ENCODE measurements at regions not wholly inside any gene's neighbourhood (a gene's known extent, or its start where the extent isn't known, plus 50 kb on each side); places are given as distances from the start of the nearest gene placed in this dataset.

- Histone ChIP-seq H2BK5ac (ENCODE audit: low read length) (no peak overlapping the region), H3K4me3 (ENCODE audit: low read length) (no peak overlapping the region), H3K36me3 (ENCODE audit: control insufficient read depth, insufficient read depth, low read length) (no peaks in the 10 kb centered on the region), H3K4ac (ENCODE audit: low read depth, low read length) (no peak overlapping the region), H3K79me1 (ENCODE audit: low read length) (no peaks in the 10 kb centered on the region), H3K56ac (ENCODE audit: low read length) (no peak overlapping the region), H4K8ac (ENCODE audit: low read depth, low read length) (no peak overlapping the region), H3K79me2 (ENCODE audit: control insufficient read depth, insufficient read depth, low read length) (no peaks in the 10 kb centered on the region), H3K9ac (ENCODE audit: low read length) (no peak overlapping the region), H2BK15ac (replicated peaks; ENCODE audit: low read depth) (no peak overlapping the region), H3K27ac (ENCODE audit: low read depth, low read length) (no peak overlapping the region), H3K27me3 (ENCODE audit: insufficient read depth, low read length, poor library complexity) (no peaks in the 10 kb centered on the region), H2AK5ac (ENCODE audit: low read length) (no peak overlapping the region), H3K23ac (ENCODE audit: low read length) (no peak overlapping the region), H3K4me1 (ENCODE audit: control insufficient read depth, low read depth, low read length) (no peaks in the 10 kb centered on the region), H2BK120ac (ENCODE audit: low read depth, low read length) (no peak overlapping the region), H3K4me2 (ENCODE audit: low read length) (no peak overlapping the region), H3K18ac (ENCODE audit: low read length) (no peak overlapping the region), H4K5ac (ENCODE audit: low read length) (no peak overlapping the region)
- DNase-seq: no peak
- no CpG with 5 or more reads among the region's 6 CpGs for WGBS (ENCODE audit: extremely low coverage, insufficient coverage, low lambda C conversion rate)
These were observed 228.2 kb upstream of the PROX1 start for GRCh38 chr1:213759359-213760181.

DNA sequence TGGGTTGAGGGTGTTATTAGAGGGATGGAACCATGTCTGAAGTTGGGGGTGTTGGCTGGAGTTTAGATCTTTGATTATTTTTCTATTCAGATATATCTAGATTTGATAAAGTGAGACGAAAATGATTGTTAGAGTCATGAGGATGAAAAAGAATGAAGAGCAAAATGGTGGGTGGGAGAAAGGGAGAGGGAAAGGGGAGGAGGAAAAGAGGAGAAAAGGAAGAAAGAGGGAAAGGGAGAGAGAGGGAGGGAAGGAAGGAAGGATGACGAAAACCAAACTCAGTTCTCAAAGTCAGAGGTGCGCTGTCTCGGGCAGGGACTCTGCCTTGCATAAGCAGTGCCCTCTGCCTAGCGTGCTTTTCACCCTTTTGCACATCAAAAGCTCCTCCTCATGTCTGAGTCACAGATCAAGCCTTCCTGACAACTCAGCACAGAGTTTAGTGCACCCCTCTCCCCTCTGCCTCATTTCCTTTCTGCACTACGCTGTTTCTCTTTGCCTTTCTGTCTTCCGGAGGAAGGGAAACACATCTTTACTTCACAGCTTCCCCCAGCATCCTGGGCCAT, 225.8 kb upstream of the PROX1 start:
- Histone ChIP-seq H2BK120ac (ENCODE audit: low read depth, low read length) (no peak overlapping the region), H3K56ac (ENCODE audit: low read length) (no peak overlapping the region), H3K9ac (ENCODE audit: low read length) (no peak overlapping the region), H2BK15ac (replicated peaks; ENCODE audit: low read depth) (no peak overlapping the region), H3K4me2 (ENCODE audit: low read length) (no peak overlapping the region), H3K18ac (ENCODE audit: low read length) (no peak overlapping the region), H2BK5ac (ENCODE audit: low read length) (no peak overlapping the region), H2AK5ac (ENCODE audit: low read length) (no peak overlapping the region), H3K79me2 (ENCODE audit: control insufficient read depth, insufficient read depth, low read length) (no peaks in the 10 kb centered on the region), H3K4ac (ENCODE audit: low read depth, low read length) (no peak overlapping the region), H3K27me3 (ENCODE audit: insufficient read depth, low read length, poor library complexity) (no peaks in the 10 kb centered on the region), H4K5ac (ENCODE audit: low read length) (no peak overlapping the region), H3K4me1 (ENCODE audit: control insufficient read depth, low read depth, low read length) (no peaks in the 10 kb centered on the region), H3K36me3 (ENCODE audit: control insufficient read depth, insufficient read depth, low read length) (no peaks in the 10 kb centered on the region), H3K27ac (ENCODE audit: low read depth, low read length) (no peak overlapping the region), H3K79me1 (ENCODE audit: low read length) (no peaks in the 10 kb centered on the region), H3K23ac (ENCODE audit: low read length) (no peak overlapping the region), H3K4me3 (ENCODE audit: low read length) (no peak overlapping the region), H4K8ac (ENCODE audit: low read depth, low read length) (no peak overlapping the region)
- peak; percentile 66 for DNase-seq
- 100% methylated on average over 1 of the region's 7 CpGs for WGBS (ENCODE audit: extremely low coverage, insufficient coverage, low lambda C conversion rate)

DNA sequence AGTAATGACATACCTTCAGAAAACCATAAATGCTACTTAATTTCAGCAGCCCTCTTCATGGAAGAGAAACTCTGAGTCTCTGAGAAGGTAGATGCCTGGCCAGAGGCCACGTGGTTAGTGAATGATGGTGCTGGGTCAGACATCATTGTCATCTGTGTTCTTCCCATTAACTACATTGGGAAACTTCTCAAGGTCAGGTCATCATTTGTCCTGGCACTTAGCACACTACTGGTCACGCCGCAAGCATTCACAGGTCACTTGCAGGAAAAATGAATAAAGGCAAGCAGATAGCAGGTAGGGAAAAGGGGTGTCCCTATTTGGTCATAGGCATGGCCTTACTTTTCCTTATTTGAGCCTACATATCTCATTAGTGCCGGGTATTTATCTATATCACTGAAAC, 220.1 kb upstream of the PROX1 start:
- WGBS (ENCODE audit: extremely low coverage, insufficient coverage, low lambda C conversion rate): no CpG with 5 or more reads among the region's 4 CpGs
- Histone ChIP-seq H3K9ac (ENCODE audit: low read length) (no peak overlapping the region), H3K4me2 (ENCODE audit: low read length) (no peak overlapping the region), H2BK15ac (replicated peaks; ENCODE audit: low read depth) (no peak overlapping the region), H2BK120ac (ENCODE audit: low read depth, low read length) (no peak overlapping the region), H3K4me1 (ENCODE audit: control insufficient read depth, low read depth, low read length) (no peaks in the 10 kb centered on the region), H4K5ac (ENCODE audit: low read length) (no peak overlapping the region), H2BK5ac (ENCODE audit: low read length) (no peak overlapping the region), H3K18ac (ENCODE audit: low read length) (no peak overlapping the region), H3K27ac (ENCODE audit: low read depth, low read length) (no peak overlapping the region), H3K4ac (ENCODE audit: low read depth, low read length) (no peak overlapping the region), H3K56ac (ENCODE audit: low read length) (no peak overlapping the region), H3K4me3 (ENCODE audit: low read length) (no peak overlapping the region), H2AK5ac (ENCODE audit: low read length) (no peak overlapping the region), H3K36me3 (ENCODE audit: control insufficient read depth, insufficient read depth, low read length) (no peaks in the 10 kb centered on the region), H3K79me1 (ENCODE audit: low read length) (no peaks in the 10 kb centered on the region), H4K8ac (ENCODE audit: low read depth, low read length) (no peak overlapping the region), H3K27me3 (ENCODE audit: insufficient read depth, low read length, poor library complexity) (no peaks in the 10 kb centered on the region), H3K79me2 (ENCODE audit: control insufficient read depth, insufficient read depth, low read length) (no peaks in the 10 kb centered on the region), H3K23ac (ENCODE audit: low read length) (no peak overlapping the region)
- DNase-seq: no peak

DNA sequence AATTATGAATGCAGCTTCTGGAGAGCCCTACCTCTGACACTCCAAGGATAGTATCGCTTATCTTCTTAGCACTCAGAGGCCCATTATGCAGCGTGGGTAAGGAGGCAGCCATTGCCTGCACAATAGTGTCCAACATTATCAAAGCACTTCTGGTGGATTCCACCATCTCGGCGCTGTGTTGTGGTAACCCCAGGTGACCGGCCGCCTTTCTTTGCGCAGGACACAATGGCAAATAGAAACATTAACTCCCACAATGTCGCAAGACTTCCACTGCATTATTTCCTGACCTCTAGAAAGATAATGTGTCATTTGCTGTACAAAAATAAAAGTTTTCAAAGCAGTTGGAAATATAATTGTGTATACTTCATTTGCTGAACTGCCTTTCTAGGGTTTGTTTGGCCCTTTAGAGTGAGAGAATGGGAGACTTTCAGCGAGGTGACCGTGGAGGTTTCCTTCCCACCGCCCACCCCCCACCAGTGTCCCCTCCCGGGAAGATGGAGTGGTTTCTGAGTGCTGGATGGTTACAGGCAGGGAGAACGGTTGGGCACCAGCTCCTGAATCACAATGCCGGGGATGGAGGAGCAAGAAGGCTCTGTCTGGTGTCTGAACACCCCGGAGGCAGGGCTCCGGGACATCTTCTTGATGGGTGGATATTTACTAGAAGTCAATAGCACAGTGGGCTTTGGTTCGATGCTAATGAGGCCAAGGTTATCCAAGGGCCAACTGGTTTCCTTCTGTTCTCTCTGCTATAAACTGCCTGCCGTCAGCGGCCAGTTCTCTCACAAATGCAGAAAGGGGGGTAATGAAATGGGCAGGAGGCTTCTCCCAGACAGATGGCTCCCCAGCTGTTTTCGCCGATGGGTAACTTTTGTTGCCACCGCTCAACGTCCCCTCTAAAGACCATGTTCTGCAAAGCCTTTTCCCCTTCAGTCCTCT, 215.4 kb upstream of the PROX1 start:
- DNase-seq: no peak
- Histone ChIP-seq H3K4me2 (ENCODE audit: low read length) (no peak overlapping the region), H3K36me3 (ENCODE audit: control insufficient read depth, insufficient read depth, low read length) (no peaks in the 10 kb centered on the region), H4K5ac (ENCODE audit: low read length) (no peak overlapping the region), H3K9ac (ENCODE audit: low read length) (no peak overlapping the region), H3K18ac (ENCODE audit: low read length) (no peak overlapping the region), H3K4me1 (ENCODE audit: control insufficient read depth, low read depth, low read length) (no peaks in the 10 kb centered on the region), H2BK120ac (ENCODE audit: low read depth, low read length) (no peak overlapping the region), H3K4me3 (ENCODE audit: low read length) (no peak overlapping the region), H3K27me3 (ENCODE audit: insufficient read depth, low read length, poor library complexity) (no peaks in the 10 kb centered on the region), H3K79me1 (ENCODE audit: low read length) (no peaks in the 10 kb centered on the region), H2BK15ac (replicated peaks; ENCODE audit: low read depth) (no peak overlapping the region), H2AK5ac (ENCODE audit: low read length) (no peak overlapping the region), H3K56ac (ENCODE audit: low read length) (no peak overlapping the region), H3K27ac (ENCODE audit: low read depth, low read length) (no peak overlapping the region), H4K8ac (ENCODE audit: low read depth, low read length) (no peak overlapping the region), H3K79me2 (ENCODE audit: control insufficient read depth, insufficient read depth, low read length) (no peaks in the 10 kb centered on the region), H2BK5ac (ENCODE audit: low read length) (no peak overlapping the region), H3K23ac (ENCODE audit: low read length) (no peak overlapping the region), H3K4ac (ENCODE audit: low read depth, low read length) (no peak overlapping the region)
- WGBS (ENCODE audit: extremely low coverage, insufficient coverage, low lambda C conversion rate): no CpG with 5 or more reads among the region's 23 CpGs

- no peak overlapping the region for H2BK120ac ChIP-seq (ENCODE audit: low read depth, low read length)
- no CpG with 5 or more reads among the region's 1 CpG for WGBS (ENCODE audit: extremely low coverage, insufficient coverage, low lambda C conversion rate)
- H3K79me2 ChIP-seq (ENCODE audit: control insufficient read depth, insufficient read depth, low read length): no peaks in the 10 kb centered on the region
- no peak overlapping the region for H2BK5ac ChIP-seq (ENCODE audit: low read length)
- H3K9ac ChIP-seq (ENCODE audit: low read length): no peak overlapping the region
- no peak for DNase-seq
- H3K27ac ChIP-seq (ENCODE audit: low read depth, low read length): no peak overlapping the region
- H2BK15ac ChIP-seq (replicated peaks; ENCODE audit: low read depth): no peak overlapping the region
- H3K36me3 ChIP-seq (ENCODE audit: control insufficient read depth, insufficient read depth, low read length): no peaks in the 10 kb centered on the region
- H4K8ac ChIP-seq (ENCODE audit: low read depth, low read length): no peak overlapping the region
- H3K4me2 ChIP-seq (ENCODE audit: low read length): no peak overlapping the region
- H3K27me3 ChIP-seq (ENCODE audit: insufficient read depth, low read length, poor library complexity): no peaks in the 10 kb centered on the region
- H3K18ac ChIP-seq (ENCODE audit: low read length): no peak overlapping the region
- no peak overlapping the region for H3K4me3 ChIP-seq (ENCODE audit: low read length)
- no peak overlapping the region for H3K4ac ChIP-seq (ENCODE audit: low read depth, low read length)
- no peak overlapping the region for H2AK5ac ChIP-seq (ENCODE audit: low read length)
- no peak overlapping the region for H4K5ac ChIP-seq (ENCODE audit: low read length)
- no peak overlapping the region for H3K56ac ChIP-seq (ENCODE audit: low read length)
- H3K79me1 ChIP-seq (ENCODE audit: low read length): no peaks in the 10 kb centered on the region
- no peak overlapping the region for H3K23ac ChIP-seq (ENCODE audit: low read length)
- no peaks in the 10 kb centered on the region for H3K4me1 ChIP-seq (ENCODE audit: control insufficient read depth, low read depth, low read length)
These were observed 213.8 kb upstream of the PROX1 start for GRCh38 chr1:213773975-213774374.

All from mesendoderm (in vitro differentiated cells).